ENCODE measurements at regions not wholly inside any gene's neighbourhood (a gene's known extent, or its start where the extent isn't known, plus 50 kb on each side); places are given as distances from the start of the nearest gene placed in this dataset.

DNA sequence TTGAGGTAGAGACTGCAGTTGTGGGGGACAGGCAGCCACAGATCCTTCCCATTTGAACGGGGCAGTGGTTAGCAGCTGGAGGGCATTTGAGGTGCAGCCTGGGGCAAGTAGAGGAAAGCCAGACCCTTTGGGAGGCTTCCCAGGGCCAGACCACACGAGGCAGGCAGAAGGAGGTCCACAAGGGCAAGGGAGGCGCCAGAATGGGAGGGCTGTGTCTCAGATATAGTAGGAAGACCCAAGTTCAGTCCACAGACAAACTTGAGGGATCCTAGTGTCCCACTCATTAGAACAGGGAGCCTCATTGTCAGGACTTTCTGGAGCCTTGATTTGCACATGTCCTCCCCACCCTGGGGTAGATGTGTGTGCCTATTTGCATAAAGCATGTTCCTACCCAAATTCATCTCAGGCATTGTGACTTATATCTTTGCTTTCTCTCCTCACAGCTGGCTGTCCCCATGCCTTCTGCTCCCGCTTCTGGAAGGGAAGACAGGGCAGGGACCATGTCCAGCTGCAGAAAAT lies 166.0 kb downstream of the VEGFA start:
- ATAC-seq: no peak

DNA sequence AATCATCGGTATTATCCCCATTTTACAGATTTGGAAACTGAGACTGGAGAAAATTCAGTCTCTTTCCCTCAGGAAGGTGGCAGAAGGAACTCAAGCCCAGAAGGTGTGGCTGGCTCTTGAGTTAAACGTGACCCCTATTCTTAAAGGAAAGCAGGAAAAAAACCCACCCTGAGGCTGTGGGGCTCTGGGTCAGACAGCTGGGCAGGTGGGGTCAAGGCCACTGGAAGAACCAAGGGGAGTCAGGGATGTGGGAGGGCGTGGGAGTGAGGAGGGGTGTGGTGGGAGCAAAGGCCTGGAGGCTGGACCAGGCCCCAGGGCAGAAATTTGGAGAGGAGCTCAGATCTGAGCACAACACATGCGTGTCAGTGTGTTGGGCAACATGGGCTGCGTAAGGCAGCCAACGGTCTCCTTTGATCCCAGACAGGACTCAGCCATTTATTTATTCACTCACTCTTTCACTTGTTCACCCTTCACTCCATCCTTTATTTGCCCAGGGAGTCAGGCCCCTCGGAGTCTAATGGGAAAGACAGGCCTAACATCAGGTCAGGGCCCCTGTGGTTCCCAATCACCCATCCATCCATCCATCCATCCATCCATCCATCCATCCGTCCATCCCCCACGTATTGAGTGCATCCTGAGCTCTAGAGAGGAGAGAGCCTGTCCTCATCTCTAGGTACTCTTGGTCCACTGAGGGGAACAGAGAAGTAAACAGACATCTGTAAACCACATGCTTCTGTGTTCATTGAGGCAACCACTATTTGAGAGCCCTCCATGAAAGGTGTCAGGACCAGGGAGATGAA lies 165.0 kb downstream of the VEGFA start:
- TF ChIP-seq ESRRG (CRISPR knock-in tag; IDR thresholded peaks at IDR 0.05): no peak
- TF ChIP-seq, protein P1, sequence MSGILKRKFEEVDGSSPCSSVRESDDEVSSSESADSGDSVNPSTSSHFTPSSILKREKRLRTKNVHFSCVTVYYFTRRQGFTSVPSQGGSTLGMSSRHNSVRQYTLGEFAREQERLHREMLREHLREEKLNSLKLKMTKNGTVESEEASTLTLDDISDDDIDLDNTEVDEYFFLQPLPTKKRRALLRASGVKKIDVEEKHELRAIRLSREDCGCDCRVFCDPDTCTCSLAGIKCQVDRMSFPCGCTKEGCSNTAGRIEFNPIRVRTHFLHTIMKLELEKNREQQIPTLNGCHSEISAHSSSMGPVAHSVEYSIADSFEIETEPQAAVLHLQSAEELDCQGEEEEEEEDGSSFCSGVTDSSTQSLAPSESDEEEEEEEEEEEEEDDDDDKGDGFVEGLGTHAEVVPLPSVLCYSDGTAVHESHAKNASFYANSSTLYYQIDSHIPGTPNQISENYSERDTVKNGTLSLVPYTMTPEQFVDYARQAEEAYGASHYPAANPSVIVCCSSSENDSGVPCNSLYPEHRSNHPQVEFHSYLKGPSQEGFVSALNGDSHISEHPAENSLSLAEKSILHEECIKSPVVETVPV (CRISPR knock-in tag; IDR thresholded peaks at IDR 0.05): no peak
- TF ChIP-seq, protein P2, sequence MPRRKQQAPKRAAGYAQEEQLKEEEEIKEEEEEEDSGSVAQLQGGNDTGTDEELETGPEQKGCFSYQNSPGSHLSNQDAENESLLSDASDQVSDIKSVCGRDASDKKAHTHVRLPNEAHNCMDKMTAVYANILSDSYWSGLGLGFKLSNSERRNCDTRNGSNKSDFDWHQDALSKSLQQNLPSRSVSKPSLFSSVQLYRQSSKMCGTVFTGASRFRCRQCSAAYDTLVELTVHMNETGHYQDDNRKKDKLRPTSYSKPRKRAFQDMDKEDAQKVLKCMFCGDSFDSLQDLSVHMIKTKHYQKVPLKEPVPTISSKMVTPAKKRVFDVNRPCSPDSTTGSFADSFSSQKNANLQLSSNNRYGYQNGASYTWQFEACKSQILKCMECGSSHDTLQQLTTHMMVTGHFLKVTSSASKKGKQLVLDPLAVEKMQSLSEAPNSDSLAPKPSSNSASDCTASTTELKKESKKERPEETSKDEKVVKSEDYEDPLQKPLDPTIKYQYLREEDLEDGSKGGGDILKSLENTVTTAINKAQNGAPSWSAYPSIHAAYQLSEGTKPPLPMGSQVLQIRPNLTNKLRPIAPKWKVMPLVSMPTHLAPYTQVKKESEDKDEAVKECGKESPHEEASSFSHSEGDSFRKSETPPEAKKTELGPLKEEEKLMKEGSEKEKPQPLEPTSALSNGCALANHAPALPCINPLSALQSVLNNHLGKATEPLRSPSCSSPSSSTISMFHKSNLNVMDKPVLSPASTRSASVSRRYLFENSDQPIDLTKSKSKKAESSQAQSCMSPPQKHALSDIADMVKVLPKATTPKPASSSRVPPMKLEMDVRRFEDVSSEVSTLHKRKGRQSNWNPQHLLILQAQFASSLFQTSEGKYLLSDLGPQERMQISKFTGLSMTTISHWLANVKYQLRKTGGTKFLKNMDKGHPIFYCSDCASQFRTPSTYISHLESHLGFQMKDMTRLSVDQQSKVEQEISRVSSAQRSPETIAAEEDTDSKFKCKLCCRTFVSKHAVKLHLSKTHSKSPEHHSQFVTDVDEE (CRISPR knock-in tag; IDR thresholded peaks at IDR 0.05): no peak
- TF ChIP-seq, protein P3, sequence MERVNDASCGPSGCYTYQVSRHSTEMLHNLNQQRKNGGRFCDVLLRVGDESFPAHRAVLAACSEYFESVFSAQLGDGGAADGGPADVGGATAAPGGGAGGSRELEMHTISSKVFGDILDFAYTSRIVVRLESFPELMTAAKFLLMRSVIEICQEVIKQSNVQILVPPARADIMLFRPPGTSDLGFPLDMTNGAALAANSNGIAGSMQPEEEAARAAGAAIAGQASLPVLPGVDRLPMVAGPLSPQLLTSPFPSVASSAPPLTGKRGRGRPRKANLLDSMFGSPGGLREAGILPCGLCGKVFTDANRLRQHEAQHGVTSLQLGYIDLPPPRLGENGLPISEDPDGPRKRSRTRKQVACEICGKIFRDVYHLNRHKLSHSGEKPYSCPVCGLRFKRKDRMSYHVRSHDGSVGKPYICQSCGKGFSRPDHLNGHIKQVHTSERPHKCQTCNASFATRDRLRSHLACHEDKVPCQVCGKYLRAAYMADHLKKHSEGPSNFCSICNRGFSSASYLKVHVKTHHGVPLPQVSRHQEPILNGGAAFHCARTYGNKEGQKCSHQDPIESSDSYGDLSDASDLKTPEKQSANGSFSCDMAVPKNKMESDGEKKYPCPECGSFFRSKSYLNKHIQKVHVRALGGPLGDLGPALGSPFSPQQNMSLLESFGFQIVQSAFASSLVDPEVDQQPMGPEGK (CRISPR knock-in tag; IDR thresholded peaks at IDR 0.05; ENCODE audit: borderline replicate concordance): no peak
- TF ChIP-seq ZC3H10 (CRISPR knock-in tag; IDR thresholded peaks at IDR 0.05): no peak
- no peak for TF ChIP-seq SNAI2 (CRISPR knock-in tag; IDR thresholded peaks at IDR 0.05)
- no peak for TF ChIP-seq CSDC2 (CRISPR knock-in tag; IDR thresholded peaks at IDR 0.05)
- no peak for TF ChIP-seq ZNF70 (CRISPR knock-in tag; IDR thresholded peaks at IDR 0.05)
- TF ChIP-seq ISL1 (CRISPR knock-in tag; IDR thresholded peaks at IDR 0.05): no peak
- no peak for TF ChIP-seq GLIS3 (CRISPR knock-in tag; IDR thresholded peaks at IDR 0.05)
- TF ChIP-seq ZNF565 (CRISPR knock-in tag; conservative IDR thresholded peaks at IDR 0.05; ENCODE audit: low read depth): no peak
- TF ChIP-seq TCF4 (CRISPR knock-in tag; IDR thresholded peaks at IDR 0.05; ENCODE audit: borderline replicate concordance): no peak
- TF ChIP-seq ZFP3 (CRISPR knock-in tag; IDR thresholded peaks at IDR 0.05): no peak
- TF ChIP-seq RARB (CRISPR knock-in tag; IDR thresholded peaks at IDR 0.05): no peak
- TF ChIP-seq, protein P4, sequence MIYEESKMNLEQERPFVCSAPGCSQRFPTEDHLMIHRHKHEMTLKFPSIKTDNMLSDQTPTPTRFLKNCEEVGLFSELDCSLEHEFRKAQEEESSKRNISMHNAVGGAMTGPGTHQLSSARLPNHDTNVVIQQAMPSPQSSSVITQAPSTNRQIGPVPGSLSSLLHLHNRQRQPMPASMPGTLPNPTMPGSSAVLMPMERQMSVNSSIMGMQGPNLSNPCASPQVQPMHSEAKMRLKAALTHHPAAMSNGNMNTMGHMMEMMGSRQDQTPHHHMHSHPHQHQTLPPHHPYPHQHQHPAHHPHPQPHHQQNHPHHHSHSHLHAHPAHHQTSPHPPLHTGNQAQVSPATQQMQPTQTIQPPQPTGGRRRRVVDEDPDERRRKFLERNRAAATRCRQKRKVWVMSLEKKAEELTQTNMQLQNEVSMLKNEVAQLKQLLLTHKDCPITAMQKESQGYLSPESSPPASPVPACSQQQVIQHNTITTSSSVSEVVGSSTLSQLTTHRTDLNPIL (CRISPR knock-in tag; IDR thresholded peaks at IDR 0.05; ENCODE audit: low read depth): no peak
- ATAC-seq: no peak

More for the DNA sequence above, 166.0 kb downstream of the VEGFA start:
- no peak for TF ChIP-seq GLIS3 (CRISPR knock-in tag; IDR thresholded peaks at IDR 0.05)

DNA sequence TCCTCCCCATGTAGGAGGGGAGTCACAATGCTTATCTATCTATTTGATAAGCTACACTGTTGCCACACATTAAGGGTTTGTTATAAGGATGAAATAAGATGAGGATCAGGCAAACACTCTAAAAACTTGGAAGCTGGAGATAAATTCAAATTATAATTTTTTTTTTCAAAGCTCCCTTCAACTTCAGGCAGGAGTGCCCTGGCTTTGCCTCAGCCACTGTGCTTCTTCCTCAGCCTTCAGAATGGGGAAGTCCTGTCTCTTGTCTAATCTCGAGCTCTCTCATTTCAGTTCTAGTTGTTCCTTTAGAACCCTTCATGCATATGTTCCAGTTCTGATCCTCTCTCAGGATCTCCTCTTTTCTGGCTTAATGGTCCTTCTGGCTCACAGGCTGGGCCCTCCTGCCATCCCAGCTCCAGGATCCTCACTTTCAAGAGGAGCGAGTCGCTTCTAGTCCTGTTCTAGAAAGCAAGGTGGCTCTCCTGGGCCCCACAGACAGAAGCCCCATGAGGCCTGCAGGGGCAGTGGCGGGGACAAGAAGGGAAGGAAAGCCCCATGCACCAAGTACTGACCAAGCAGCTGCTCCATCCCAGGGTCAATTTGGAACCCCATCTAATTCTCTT lies 164.3 kb downstream of the VEGFA start:
- no peak for TF ChIP-seq ZC3H10 (CRISPR knock-in tag; IDR thresholded peaks at IDR 0.05)
- ATAC-seq: no peak

DNA sequence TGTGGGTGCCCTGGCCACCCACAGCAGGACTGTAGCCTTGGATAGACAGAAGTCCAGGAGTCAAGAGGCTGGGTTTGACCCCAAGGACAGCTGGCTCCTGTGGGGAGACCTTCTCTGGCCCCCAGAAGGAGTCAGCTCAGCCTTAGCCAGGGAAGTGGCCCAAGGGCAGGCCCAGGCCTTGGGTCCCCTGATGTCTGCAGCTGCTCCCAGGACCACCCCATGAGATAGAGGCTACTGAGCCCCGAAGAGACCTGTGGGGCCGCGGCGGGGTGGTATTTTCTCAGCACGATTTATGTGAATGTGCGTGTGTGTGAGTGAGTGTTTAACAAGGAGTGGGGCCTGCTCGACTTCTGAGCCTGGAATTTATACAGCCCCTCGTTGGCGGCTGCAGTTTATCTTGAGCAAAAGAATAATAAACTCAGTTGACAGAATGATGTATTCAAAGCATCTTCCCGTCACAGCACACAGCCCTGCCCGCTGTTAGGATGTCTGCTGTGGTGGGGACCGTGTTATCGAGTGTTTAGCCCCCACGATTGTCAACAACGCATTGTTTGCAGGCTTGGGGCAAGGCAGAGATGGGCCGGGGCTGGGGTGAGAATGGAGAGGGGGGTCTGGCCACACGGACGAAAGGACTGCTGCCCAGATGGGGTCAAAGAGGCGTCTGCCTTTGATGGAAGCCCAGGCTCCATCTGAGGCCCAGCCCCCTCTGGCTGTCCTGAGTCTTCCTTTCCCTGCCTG lies 163.3 kb downstream of the VEGFA start:
- no peak for ATAC-seq
- TF ChIP-seq SNAI2 (CRISPR knock-in tag; IDR thresholded peaks at IDR 0.05) (no peak), ZNF565 (CRISPR knock-in tag; conservative IDR thresholded peaks at IDR 0.05; ENCODE audit: low read depth) (no peak), GLIS3 (CRISPR knock-in tag; IDR thresholded peaks at IDR 0.05) (no peak), ZNF8 (CRISPR knock-in tag; IDR thresholded peaks at IDR 0.05) (no peak), ZFP3 (CRISPR knock-in tag; IDR thresholded peaks at IDR 0.05) (no peak), TCF4 (CRISPR knock-in tag; IDR thresholded peaks at IDR 0.05; ENCODE audit: borderline replicate concordance) (no peak), ISL1 (CRISPR knock-in tag; IDR thresholded peaks at IDR 0.05) (no peak), BACH2 (CRISPR knock-in tag; IDR thresholded peaks at IDR 0.05; ENCODE audit: borderline replicate concordance) (no peak), RARB (CRISPR knock-in tag; IDR thresholded peaks at IDR 0.05) (no peak), ZNF70 (CRISPR knock-in tag; IDR thresholded peaks at IDR 0.05) (no peak), OSR1 (CRISPR knock-in tag; IDR thresholded peaks at IDR 0.05) (no peak)
- TF ChIP-seq, protein P2 (CRISPR knock-in tag; IDR thresholded peaks at IDR 0.05): no peak
- TF ChIP-seq, protein P1 (CRISPR knock-in tag; IDR thresholded peaks at IDR 0.05): no peak
